Gastroesophageal sphincter (tissue), 3 donors: ENCODE measurements at regions not wholly inside any gene's neighbourhood (a gene's known extent, or its start where the extent isn't known, plus 50 kb on each side); places are given as distances from the start of the nearest gene placed in this dataset.

Experiments used
- CTCF ChIP-seq, 4 experiments: fragments of 200-600 bp in 2 of 4; fragments of 450-650 bp in 2 of 4; sonication (generic) in 1 of 4; IDR thresholded peaks; one replicate each; pipeline ENCODE4 v1.5.1; 2017 to 2019; ENCODE audit warnings: antibody characterized with exemption in 4 of 4, mild to moderate bottlenecking in 2 of 4, moderate library complexity in 2 of 4
- EP300 ChIP-seq: sonication (generic); formaldehyde crosslinking; IDR thresholded peaks from one replicate; pipeline ENCODE4 v1.6.1; 2017; ENCODE audit warnings: antibody characterized with exemption, mild to moderate bottlenecking
- POLR2A ChIP-seq, 2 donors: fragments of 450-650 bp; IDR thresholded peaks; one replicate each; pipeline ENCODE4 v1.6.1; 2017; ENCODE audit warnings: antibody characterized with exemption in 2 of 2, mild to moderate bottlenecking in 2 of 2, moderate library complexity in 1 of 2

- no peak for TF ChIP-seq CTCF (IDR thresholded peaks at IDR 0.05)
- no peak for TF ChIP-seq POLR2A (IDR thresholded peaks at IDR 0.05)
- TF ChIP-seq EP300, result no peak
Measured at GRCh38 chr10:17516376-17516775, 62.0 kb upstream of the ST8SIA6 start.
